Tibial nerve (tissue), 4 donors: ENCODE measurements at regions not wholly inside any gene's neighbourhood (a gene's known extent, or its start where the extent isn't known, plus 50 kb on each side); places are given as distances from the start of the nearest gene placed in this dataset.

Experiments used
- EP300 ChIP-seq, 2 donors: sonication (generic); formaldehyde crosslinking; IDR thresholded peaks; one replicate each; pipeline ENCODE4 v1.6.1; 2017; ENCODE audit warnings: antibody characterized with exemption in 2 of 2, mild to moderate bottlenecking in 1 of 2
- POLR2A ChIP-seq, 2 donors: fragments of 450-650 bp; IDR thresholded peaks; one replicate each; pipeline ENCODE4 v1.6.1; 2017; ENCODE audit warnings: antibody characterized with exemption in 2 of 2, mild to moderate bottlenecking in 2 of 2, moderate library complexity in 2 of 2
- TF ChIP-seq, protein P1 (sequence below), 5 experiments: fragments of 200-600 bp in 3 of 5; fragments of 450-650 bp in 2 of 5; sonication (generic) in 3 of 5; IDR thresholded peaks; one replicate each; pipeline ENCODE4 v1.5.1; 2016 to 2019; ENCODE audit warnings: antibody characterized with exemption in 5 of 5, mild to moderate bottlenecking in 3 of 5, moderate library complexity in 2 of 5

GRCh38 chr6:145506565-145506964 is 228.8 kb downstream of the EPM2A start:
- TF ChIP-seq, protein P1, sequence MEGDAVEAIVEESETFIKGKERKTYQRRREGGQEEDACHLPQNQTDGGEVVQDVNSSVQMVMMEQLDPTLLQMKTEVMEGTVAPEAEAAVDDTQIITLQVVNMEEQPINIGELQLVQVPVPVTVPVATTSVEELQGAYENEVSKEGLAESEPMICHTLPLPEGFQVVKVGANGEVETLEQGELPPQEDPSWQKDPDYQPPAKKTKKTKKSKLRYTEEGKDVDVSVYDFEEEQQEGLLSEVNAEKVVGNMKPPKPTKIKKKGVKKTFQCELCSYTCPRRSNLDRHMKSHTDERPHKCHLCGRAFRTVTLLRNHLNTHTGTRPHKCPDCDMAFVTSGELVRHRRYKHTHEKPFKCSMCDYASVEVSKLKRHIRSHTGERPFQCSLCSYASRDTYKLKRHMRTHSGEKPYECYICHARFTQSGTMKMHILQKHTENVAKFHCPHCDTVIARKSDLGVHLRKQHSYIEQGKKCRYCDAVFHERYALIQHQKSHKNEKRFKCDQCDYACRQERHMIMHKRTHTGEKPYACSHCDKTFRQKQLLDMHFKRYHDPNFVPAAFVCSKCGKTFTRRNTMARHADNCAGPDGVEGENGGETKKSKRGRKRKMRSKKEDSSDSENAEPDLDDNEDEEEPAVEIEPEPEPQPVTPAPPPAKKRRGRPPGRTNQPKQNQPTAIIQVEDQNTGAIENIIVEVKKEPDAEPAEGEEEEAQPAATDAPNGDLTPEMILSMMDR (IDR thresholded peaks at IDR 0.05), result no peak
- TF ChIP-seq EP300 (IDR thresholded peaks at IDR 0.05) (no peak), POLR2A (IDR thresholded peaks at IDR 0.05) (no peak)
